ENCODE measurements at regions not wholly inside any gene's neighbourhood (a gene's known extent, or its start where the extent isn't known, plus 50 kb on each side); places are given as distances from the start of the nearest gene placed in this dataset.

DNA sequence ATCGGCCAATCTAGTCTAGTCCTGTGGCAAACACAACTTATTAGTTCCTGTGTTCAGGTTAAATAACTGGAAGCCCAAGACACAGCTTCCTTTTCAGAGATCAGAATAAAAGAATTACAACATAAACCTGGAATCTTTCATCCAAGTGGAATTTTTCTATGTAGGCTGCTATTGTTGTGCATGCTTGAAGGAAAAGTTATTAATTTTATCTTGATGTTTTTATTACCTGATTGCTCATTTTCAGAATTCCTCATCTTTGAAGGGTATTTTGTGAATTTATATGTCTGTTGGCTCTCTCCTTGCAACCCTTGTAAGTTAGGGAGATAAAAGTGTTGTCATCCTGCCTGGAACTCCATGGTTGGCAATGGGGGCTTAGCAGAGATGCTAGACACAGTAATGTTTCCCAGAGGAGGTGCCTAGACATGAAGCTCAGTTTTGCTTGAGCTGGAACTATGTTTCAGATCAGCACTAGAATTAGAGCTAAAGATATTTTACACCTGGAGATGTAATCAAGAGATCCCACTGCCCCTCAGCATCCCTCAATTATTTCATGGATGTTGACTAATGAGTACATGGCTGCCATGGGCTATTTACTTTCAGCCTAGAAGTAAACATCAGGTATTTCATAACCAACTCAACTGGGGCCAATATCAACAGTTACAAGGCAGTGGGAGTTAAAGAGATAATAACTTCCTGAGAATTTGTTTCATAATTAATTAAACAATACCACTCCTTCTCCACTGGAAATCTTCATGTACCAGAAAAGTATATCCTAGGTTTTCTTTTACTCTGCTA is 367.0 kb upstream of the MARCKS start:
- Histone ChIP-seq H3K4me1 (peaks cover 0 to 33% (median 0%) of the 10 kb centered on the region in 3 donors), H3K9me3 (no peaks in the 10 kb centered on the region), H3K27ac (no peak overlapping the region), H3K27me3 (no peaks in the 10 kb centered on the region), H3K36me3 (no peaks in the 10 kb centered on the region), H3K4me3 (no peak overlapping the region)
- intact Hi-C loops (cut with DNase I): no loop called here
- WGBS, 2 donors: 80 to 100% methylated on average over 1 of the region's 1 CpG
- TF ChIP-seq POLR2A (IDR thresholded peaks at IDR 0.05): no peak
- TF ChIP-seq, protein P1, sequence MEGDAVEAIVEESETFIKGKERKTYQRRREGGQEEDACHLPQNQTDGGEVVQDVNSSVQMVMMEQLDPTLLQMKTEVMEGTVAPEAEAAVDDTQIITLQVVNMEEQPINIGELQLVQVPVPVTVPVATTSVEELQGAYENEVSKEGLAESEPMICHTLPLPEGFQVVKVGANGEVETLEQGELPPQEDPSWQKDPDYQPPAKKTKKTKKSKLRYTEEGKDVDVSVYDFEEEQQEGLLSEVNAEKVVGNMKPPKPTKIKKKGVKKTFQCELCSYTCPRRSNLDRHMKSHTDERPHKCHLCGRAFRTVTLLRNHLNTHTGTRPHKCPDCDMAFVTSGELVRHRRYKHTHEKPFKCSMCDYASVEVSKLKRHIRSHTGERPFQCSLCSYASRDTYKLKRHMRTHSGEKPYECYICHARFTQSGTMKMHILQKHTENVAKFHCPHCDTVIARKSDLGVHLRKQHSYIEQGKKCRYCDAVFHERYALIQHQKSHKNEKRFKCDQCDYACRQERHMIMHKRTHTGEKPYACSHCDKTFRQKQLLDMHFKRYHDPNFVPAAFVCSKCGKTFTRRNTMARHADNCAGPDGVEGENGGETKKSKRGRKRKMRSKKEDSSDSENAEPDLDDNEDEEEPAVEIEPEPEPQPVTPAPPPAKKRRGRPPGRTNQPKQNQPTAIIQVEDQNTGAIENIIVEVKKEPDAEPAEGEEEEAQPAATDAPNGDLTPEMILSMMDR (IDR thresholded peaks at IDR 0.05): no peak
- no peak for DNase-seq

- 55 to 67% methylated on average over 3 of the region's 3 CpGs for WGBS, 2 donors
- Histone ChIP-seq H3K27me3 (no peaks in the 10 kb centered on the region), H3K4me1 (peaks cover 0 to 44% (median 0%) of the 10 kb centered on the region in 3 donors), H3K9me3 (no peaks in the 10 kb centered on the region), H3K4me3 (no peak overlapping the region), H3K27ac (peak overlapping the region in 2 of 4 donors; percentile 22 to 31), H3K36me3 (no peaks in the 10 kb centered on the region)
- DNase-seq: no peak
- TF ChIP-seq POLR2A (IDR thresholded peaks at IDR 0.05): no peak
- TF ChIP-seq, protein P1 (IDR thresholded peaks at IDR 0.05): no peak
- intact Hi-C loops (cut with DNase I): no loop called here
Measured at GRCh38 chr6:113491376-113491775, 365.8 kb upstream of the MARCKS start.

DNA sequence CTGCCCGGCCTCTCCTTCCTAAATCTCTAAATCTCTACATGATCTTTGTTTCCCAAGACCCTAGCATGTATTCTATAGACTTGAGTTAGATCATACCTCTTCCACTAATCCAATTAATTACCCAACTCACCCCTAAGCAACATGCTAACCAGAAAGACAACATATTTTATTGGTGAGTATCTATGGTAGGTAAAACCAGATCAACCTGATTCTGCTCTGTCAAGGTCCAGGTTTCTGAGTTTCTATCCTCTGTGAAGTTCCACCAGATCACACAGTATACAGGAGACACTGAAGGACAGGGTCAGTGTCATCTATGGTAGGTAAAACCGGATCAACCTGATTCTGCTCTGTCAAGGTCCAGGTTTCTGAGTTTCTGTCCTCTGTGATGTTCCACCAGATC is 363.2 kb upstream of the MARCKS start:
- Histone ChIP-seq H3K27me3 (no peaks in the 10 kb centered on the region), H3K9me3 (no peaks in the 10 kb centered on the region), H3K4me1 (peaks cover 0 to 44% (median 0%) of the 10 kb centered on the region in 3 donors), H3K27ac (peak overlapping the region in 3 of 4 donors; percentile 50 to 73 (median 73)), H3K36me3 (no peaks in the 10 kb centered on the region), H3K4me3 (no peak overlapping the region)
- 52 to 66% methylated on average over 2 of the region's 2 CpGs for WGBS, 2 donors
- no peak for DNase-seq
- intact Hi-C loops (cut with DNase I): no loop called here
- TF ChIP-seq, protein P1 (IDR thresholded peaks at IDR 0.05): no peak
- no peak for TF ChIP-seq POLR2A (IDR thresholded peaks at IDR 0.05)

- peak overlapping the region in 2 of 4 donors; percentile 50 to 73 for H3K27ac ChIP-seq
- DNase-seq: no peak
- WGBS, 2 donors: 78 to 79% methylated on average over 1 of the region's 1 CpG
- H3K4me3 ChIP-seq: no peak overlapping the region
- intact Hi-C loops (cut with DNase I): no loop called here
- H3K4me1 ChIP-seq: peaks cover 0 to 44% (median 0%) of the 10 kb centered on the region in 3 donors
- no peaks in the 10 kb centered on the region for H3K9me3 ChIP-seq
- no peaks in the 10 kb centered on the region for H3K27me3 ChIP-seq
- no peak for TF ChIP-seq POLR2A (IDR thresholded peaks at IDR 0.05)
- TF ChIP-seq, protein P1 (IDR thresholded peaks at IDR 0.05): no peak
- H3K36me3 ChIP-seq: no peaks in the 10 kb centered on the region
Measured at GRCh38 chr6:113495521-113495920, 361.6 kb upstream of the MARCKS start.

- WGBS, 2 donors: 60 to 73% methylated on average over 4 of the region's 4 CpGs
- H3K27ac ChIP-seq: peak overlapping the region in 1 of 4 donors; percentile 73
- no peaks in the 10 kb centered on the region for H3K27me3 ChIP-seq
- no peak for DNase-seq
- TF ChIP-seq POLR2A (IDR thresholded peaks at IDR 0.05): no peak
- TF ChIP-seq, protein P1 (IDR thresholded peaks at IDR 0.05): no peak
- intact Hi-C loops (cut with DNase I): no loop called here
- no peaks in the 10 kb centered on the region for H3K36me3 ChIP-seq
- no peaks in the 10 kb centered on the region for H3K9me3 ChIP-seq
- H3K4me1 ChIP-seq: peaks cover 0 to 44% (median 0%) of the 10 kb centered on the region in 3 donors
- no peak overlapping the region for H3K4me3 ChIP-seq
Measured at GRCh38 chr6:113496166-113496565, 361.0 kb upstream of the MARCKS start.

Measured in esophagus squamous epithelium (tissue), 5 donors.